ENCODE measurements at regions not wholly inside any gene's neighbourhood (a gene's known extent, or its start where the extent isn't known, plus 50 kb on each side); places are given as distances from the start of the nearest gene placed in this dataset.
A peak's percentile ranks its signal among the peaks of the same experiment; 100 is the strongest.

DNA sequence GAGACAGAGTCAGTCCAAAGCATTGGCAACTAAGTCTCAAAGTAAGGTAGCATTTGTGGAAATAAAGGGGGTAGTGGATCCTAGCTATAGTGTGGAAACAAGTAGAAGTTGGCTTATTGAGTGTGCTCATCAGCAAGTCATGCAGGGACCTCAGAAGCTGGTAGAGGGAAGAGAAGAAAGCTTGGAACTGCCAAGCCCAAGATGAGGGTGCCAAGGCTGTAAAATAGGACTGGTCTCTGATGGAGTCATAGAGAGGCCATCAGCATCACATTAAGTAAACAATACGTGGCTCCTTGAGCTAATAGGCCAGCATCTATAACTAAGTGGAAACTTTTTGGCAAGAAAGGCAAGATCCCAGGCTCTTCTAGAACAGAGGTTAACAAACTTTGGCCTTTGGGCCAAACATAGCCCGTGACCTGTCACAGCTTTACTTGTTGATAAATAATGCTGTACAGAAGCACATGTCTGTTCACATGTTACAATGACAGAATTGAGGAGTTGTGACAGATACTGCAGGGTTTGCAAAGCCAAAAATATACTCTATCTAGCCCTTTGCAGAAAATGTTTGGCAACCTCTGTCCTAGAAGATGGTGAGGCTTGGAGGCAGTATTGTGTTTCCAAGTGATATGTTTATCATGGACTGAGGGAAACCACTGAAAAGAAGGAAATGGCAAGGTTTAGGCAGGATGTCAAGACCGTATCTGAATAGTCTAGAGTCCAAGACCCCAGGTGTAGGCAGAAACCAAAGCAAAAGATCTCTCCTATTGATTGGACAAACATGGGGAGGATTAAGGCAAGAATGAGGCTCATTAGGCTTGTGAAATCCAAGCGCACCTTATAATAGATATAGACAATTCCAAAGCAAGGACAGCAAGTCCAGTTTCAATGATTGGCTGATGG lies 62.5 kb upstream of the CD44 start:
- intact Hi-C loops (cut with DNase I), result no loop called here
- Histone ChIP-seq H3K27me3 (ENCODE audit: control insufficient read depth, insufficient read depth, low read length) (no peaks in the 10 kb centered on the region), H3K27ac (ENCODE audit: low read depth in 2 of 2, low read length in 2 of 2) (no peak overlapping the region), H3K4me1 (ENCODE audit: control insufficient read depth in 2 of 3, insufficient read depth in 2 of 3, low read depth in 1 of 3, low read length in 3 of 3) (no peaks in the 10 kb centered on the region), H3K9ac (ENCODE audit: low read length in 3 of 3) (no peak overlapping the region), H3K36me3 (ENCODE audit: control insufficient read depth in 2 of 3, insufficient read depth in 3 of 3, low read length in 3 of 3) (no peaks in the 10 kb centered on the region), H3K4me3 (ENCODE audit: low read length in 3 of 3) (no peak overlapping the region), H3K9me3 (ENCODE audit: control insufficient read depth in 2 of 3, insufficient read depth in 1 of 3, low read length in 3 of 3) (no peaks in the 10 kb centered on the region)
- no peak for DNase-seq
- FAIRE-seq, result no peak
- TF ChIP-seq, protein P1, sequence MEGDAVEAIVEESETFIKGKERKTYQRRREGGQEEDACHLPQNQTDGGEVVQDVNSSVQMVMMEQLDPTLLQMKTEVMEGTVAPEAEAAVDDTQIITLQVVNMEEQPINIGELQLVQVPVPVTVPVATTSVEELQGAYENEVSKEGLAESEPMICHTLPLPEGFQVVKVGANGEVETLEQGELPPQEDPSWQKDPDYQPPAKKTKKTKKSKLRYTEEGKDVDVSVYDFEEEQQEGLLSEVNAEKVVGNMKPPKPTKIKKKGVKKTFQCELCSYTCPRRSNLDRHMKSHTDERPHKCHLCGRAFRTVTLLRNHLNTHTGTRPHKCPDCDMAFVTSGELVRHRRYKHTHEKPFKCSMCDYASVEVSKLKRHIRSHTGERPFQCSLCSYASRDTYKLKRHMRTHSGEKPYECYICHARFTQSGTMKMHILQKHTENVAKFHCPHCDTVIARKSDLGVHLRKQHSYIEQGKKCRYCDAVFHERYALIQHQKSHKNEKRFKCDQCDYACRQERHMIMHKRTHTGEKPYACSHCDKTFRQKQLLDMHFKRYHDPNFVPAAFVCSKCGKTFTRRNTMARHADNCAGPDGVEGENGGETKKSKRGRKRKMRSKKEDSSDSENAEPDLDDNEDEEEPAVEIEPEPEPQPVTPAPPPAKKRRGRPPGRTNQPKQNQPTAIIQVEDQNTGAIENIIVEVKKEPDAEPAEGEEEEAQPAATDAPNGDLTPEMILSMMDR (IDR thresholded peaks at IDR 0.05; ENCODE audit: borderline replicate concordance, extremely low read depth, insufficient read depth), result no peak

DNA sequence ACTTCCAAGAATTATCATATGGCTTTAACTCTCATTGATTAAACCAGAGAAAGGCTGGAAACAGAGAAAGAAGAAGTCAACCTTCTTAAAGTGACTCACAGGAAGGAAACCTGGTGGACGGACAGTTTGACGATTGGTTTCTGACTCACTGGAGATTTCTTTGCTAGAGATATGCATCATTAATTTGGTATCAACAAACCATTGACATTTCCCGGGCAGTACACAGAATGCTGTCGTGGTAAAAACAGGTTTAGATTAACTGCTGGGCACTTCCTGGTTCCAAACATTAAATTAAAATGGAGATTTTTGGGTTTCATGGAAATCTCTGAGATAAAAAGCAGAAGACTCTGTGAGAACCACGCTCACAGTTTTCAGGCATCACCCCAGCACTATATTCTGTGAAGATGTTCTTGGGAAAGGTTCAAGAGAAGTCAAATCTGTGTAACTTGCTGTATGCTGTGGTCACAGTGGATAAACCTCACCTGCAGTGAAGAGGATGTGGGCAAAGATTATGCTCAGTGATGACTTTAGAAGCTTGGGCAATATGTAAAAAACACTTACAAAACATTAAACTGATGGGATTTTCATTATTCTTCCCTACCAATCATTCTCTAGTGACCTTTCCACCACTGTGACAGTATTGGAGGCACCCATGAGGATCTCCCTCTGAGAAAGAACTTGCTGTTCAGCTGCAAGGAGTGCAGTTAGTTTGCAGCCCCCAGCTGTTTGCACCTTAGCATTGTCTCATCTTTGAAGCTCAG lies 61.1 kb upstream of the CD44 start:
- Histone ChIP-seq H3K27me3 (ENCODE audit: control insufficient read depth, insufficient read depth, low read length) (no peaks in the 10 kb centered on the region), H3K9me3 (ENCODE audit: control insufficient read depth in 2 of 3, insufficient read depth in 1 of 3, low read length in 3 of 3) (no peaks in the 10 kb centered on the region), H3K9ac (ENCODE audit: low read length in 3 of 3) (no peak overlapping the region), H3K4me1 (ENCODE audit: control insufficient read depth in 2 of 3, insufficient read depth in 2 of 3, low read depth in 1 of 3, low read length in 3 of 3) (peaks cover 0 to 7% (median 0%) of the 10 kb centered on the region in 3 donors), H3K36me3 (ENCODE audit: control insufficient read depth in 2 of 3, insufficient read depth in 3 of 3, low read length in 3 of 3) (no peaks in the 10 kb centered on the region), H3K4me3 (ENCODE audit: low read length in 3 of 3) (no peak overlapping the region), H3K27ac (ENCODE audit: low read depth in 2 of 2, low read length in 2 of 2) (no peak overlapping the region)
- TF ChIP-seq, protein P1 (IDR thresholded peaks at IDR 0.05; ENCODE audit: borderline replicate concordance, extremely low read depth, insufficient read depth), result no peak
- DNase-seq, result peak in 1 of 5 donors; percentile 24
- no peak for FAIRE-seq
- intact Hi-C loops (cut with DNase I), result no loop called here

DNA sequence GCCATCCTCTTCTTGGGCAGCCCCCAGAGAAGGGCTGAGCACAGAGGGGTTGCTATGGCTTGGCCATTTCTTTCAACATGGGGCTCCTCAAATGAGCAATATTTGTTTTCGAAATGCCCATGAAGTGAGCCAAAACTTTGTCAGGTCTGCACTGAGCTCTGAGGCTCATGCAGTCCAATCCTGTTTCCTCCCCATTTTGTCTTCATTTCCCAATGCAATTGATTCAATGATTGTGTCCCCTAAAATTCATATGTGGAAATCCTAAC lies 60.6 kb upstream of the CD44 start:
- intact Hi-C loops (cut with DNase I), result no loop called here
- Histone ChIP-seq H3K4me3 (ENCODE audit: low read length in 3 of 3) (no peak overlapping the region), H3K27ac (ENCODE audit: low read depth in 2 of 2, low read length in 2 of 2) (no peak overlapping the region), H3K36me3 (ENCODE audit: control insufficient read depth in 2 of 3, insufficient read depth in 3 of 3, low read length in 3 of 3) (no peaks in the 10 kb centered on the region), H3K27me3 (ENCODE audit: control insufficient read depth, insufficient read depth, low read length) (no peaks in the 10 kb centered on the region), H3K9ac (ENCODE audit: low read length in 3 of 3) (no peak overlapping the region), H3K9me3 (ENCODE audit: control insufficient read depth in 2 of 3, insufficient read depth in 1 of 3, low read length in 3 of 3) (no peaks in the 10 kb centered on the region), H3K4me1 (ENCODE audit: control insufficient read depth in 2 of 3, insufficient read depth in 2 of 3, low read depth in 1 of 3, low read length in 3 of 3) (peaks cover 0 to 8% (median 0%) of the 10 kb centered on the region in 3 donors)
- TF ChIP-seq, protein P1 (IDR thresholded peaks at IDR 0.05; ENCODE audit: borderline replicate concordance, extremely low read depth, insufficient read depth), result no peak
- DNase-seq, result no peak
- no peak for FAIRE-seq
